GM23248 (cell line): ENCODE measurements at regions not wholly inside any gene's neighbourhood (a gene's known extent, or its start where the extent isn't known, plus 50 kb on each side); places are given as distances from the start of the nearest gene placed in this dataset.

Experiments used
- DNase-seq: peaks from one replicate; pipeline ENCODE4 v3.0.0-alpha.2; 2015
- H2AFZ ChIP-seq: fragments of 200-600 bp; sonication (generic); 2 replicates; pipeline ENCODE4 v1.6.1; 2016; ENCODE audit warnings: antibody characterized with exemption
- H3F3A ChIP-seq: fragments of 200-600 bp; sonication (generic); 2 replicates; pipeline ENCODE4 v1.6.1; 2016; ENCODE audit warnings: mild to moderate bottlenecking, antibody characterized with exemption, mixed run types; ENCODE audit not compliant: insufficient read depth
- H3K27ac ChIP-seq: fragments of 200-600 bp; sonication (generic); 2 replicates; pipeline ENCODE4 v1.5.1; 2016; ENCODE audit warnings: mild to moderate bottlenecking
- H3K27me3 ChIP-seq: fragments of 200-600 bp; sonication (generic); replicated peaks from 2 replicates; pipeline ENCODE4 v1.6.1; 2016; ENCODE audit warnings: mild to moderate bottlenecking; ENCODE audit not compliant: insufficient read depth
- H3K36me3 ChIP-seq: fragments of 200-600 bp; sonication (generic); 2 replicates; pipeline ENCODE4 v1.6.1; 2016; ENCODE audit warnings: low read depth, mild to moderate bottlenecking
- H3K4me1 ChIP-seq: fragments of 200-600 bp; sonication (generic); 2 replicates; pipeline ENCODE4 v1.6.1; 2016; ENCODE audit warnings: mild to moderate bottlenecking; ENCODE audit not compliant: insufficient read depth
- H3K4me2 ChIP-seq: fragments of 200-600 bp; sonication (generic); one replicate; pipeline ENCODE4 v1.6.1; 2016; ENCODE audit warnings: mild to moderate bottlenecking; ENCODE audit not compliant: unreplicated experiment
- H3K4me3 ChIP-seq: fragments of 200-600 bp; sonication (generic); 2 replicates; pipeline ENCODE4 v1.5.1; 2016; ENCODE audit warnings: mild to moderate bottlenecking
- H3K79me2 ChIP-seq: fragments of 200-600 bp; sonication (generic); 2 replicates; pipeline ENCODE4 v1.6.1; 2016; ENCODE audit warnings: mild to moderate bottlenecking; ENCODE audit not compliant: insufficient read depth
- H3K9ac ChIP-seq: fragments of 200-600 bp; sonication (generic); 2 replicates; pipeline ENCODE4 v1.6.1; 2016; ENCODE audit warnings: mild to moderate bottlenecking
- H3K9me2 ChIP-seq: fragments of 200-600 bp; sonication (generic); 2 replicates; pipeline ENCODE4 v1.6.1; 2016; ENCODE audit warnings: mixed run types, mild to moderate bottlenecking, moderate library complexity; ENCODE audit not compliant: insufficient read depth
- H3K9me3 ChIP-seq: fragments of 200-600 bp; sonication (generic); one replicate; pipeline ENCODE4 v1.6.1; 2017; ENCODE audit warnings: low read depth
- H4K20me1 ChIP-seq: fragments of 200-600 bp; sonication (generic); 2 replicates; pipeline ENCODE4 v1.6.0; 2016; ENCODE audit not compliant: insufficient read depth
- EZH2 ChIP-seq: fragments of 200-600 bp; sonication (generic); IDR thresholded peaks from 2 replicates; pipeline ENCODE4 v1.6.1; 2018; ENCODE audit warnings: antibody characterized with exemption, mild to moderate bottlenecking; ENCODE audit not compliant: insufficient read depth, poor library complexity, severe bottlenecking
- EZH2phosphoT487 ChIP-seq: fragments of 200-600 bp; sonication (generic); IDR thresholded peaks from 2 replicates; pipeline ENCODE4 v1.6.1; 2018; ENCODE audit warnings: antibody characterized with exemption, moderate library complexity, mild to moderate bottlenecking, low read depth; ENCODE audit not compliant: insufficient read depth
- WGBS, 2 experiments: methylation state at CpG; one replicate each; pipeline ENCODE4 v1.1.6; 2015 to 2017; ENCODE audit warnings: low lambda C conversion rate in 2 of 2, low coverage in 1 of 2; ENCODE audit errors: missing lambda C conversion rate in 2 of 2; 5-methylcytosine and 5-hydroxymethylcytosine counted together
- in situ Hi-C: fragments of 300-500 bp; cut with MboI; formaldehyde crosslinking; loops from 2 replicates; pipeline ENCODE4 v1.15.0; 2020

GRCh38 chr12:65734226-65734625 lies 90.1 kb upstream of the HMGA2 start:
- TF ChIP-seq EZH2phosphoT487 (no peak), EZH2 (no peak)
- in situ Hi-C loops, result no loop called here
- H2AFZ ChIP-seq, result no peak overlapping the region
- H3K4me3 ChIP-seq, result no peak overlapping the region
- no peaks in the 10 kb centered on the region for H4K20me1 ChIP-seq
- no peaks in the 10 kb centered on the region for H3K9me2 ChIP-seq
- DNase-seq, result no peak
- WGBS, 2 experiments, result 75 to 80% methylated on average over 2 of the region's 2 CpGs
- H3K36me3 ChIP-seq, result no peaks in the 10 kb centered on the region
- H3K27ac ChIP-seq, result no peak overlapping the region
- no peaks in the 10 kb centered on the region for H3F3A ChIP-seq
- H3K9me3 ChIP-seq, result no peaks in the 10 kb centered on the region
- H3K79me2 ChIP-seq, result no peaks in the 10 kb centered on the region
- no peaks in the 10 kb centered on the region for H3K27me3 ChIP-seq
- H3K4me2 ChIP-seq, result no peak overlapping the region
- no peaks in the 10 kb centered on the region for H3K4me1 ChIP-seq
- no peak overlapping the region for H3K9ac ChIP-seq

- Histone ChIP-seq H3K9me3 (no peaks in the 10 kb centered on the region), H3K27me3 (no peaks in the 10 kb centered on the region), H3K79me2 (no peaks in the 10 kb centered on the region), H3K36me3 (no peaks in the 10 kb centered on the region), H3K4me2 (no peak overlapping the region), H3K4me1 (no peaks in the 10 kb centered on the region), H2AFZ (no peak overlapping the region), H3F3A (peaks cover 14% of the 10 kb centered on the region), H3K9me2 (no peaks in the 10 kb centered on the region), H3K9ac (no peak overlapping the region), H3K4me3 (no peak overlapping the region), H3K27ac (no peak overlapping the region), H4K20me1 (no peaks in the 10 kb centered on the region)
- TF ChIP-seq EZH2 (no peak), EZH2phosphoT487 (no peak)
- in situ Hi-C loops, result no loop called here
- DNase-seq, result no peak
- WGBS, 2 experiments, result 87 to 89% methylated on average over 4 of the region's 4 CpGs
These were observed 84.7 kb upstream of the HMGA2 start for GRCh38 chr12:65739606-65740005.

- 0 to 13% methylated on average over 1 of the region's 1 CpG for WGBS, 2 experiments
These were observed 83.8 kb upstream of the HMGA2 start for GRCh38 chr12:65740506-65740872.

GRCh38 chr12:65740873-65741600 lies 83.2 kb upstream of the HMGA2 start:
- Histone ChIP-seq H3K9me2 (no peaks in the 10 kb centered on the region), H3K9me3 (no peaks in the 10 kb centered on the region), H3K27ac (peak overlapping the region; percentile 31), H3K27me3 (no peaks in the 10 kb centered on the region), H3K4me2 (peak overlapping the region; percentile 64), H3F3A (peaks cover 14% of the 10 kb centered on the region), H3K4me1 (no peaks in the 10 kb centered on the region), H3K9ac (peak overlapping the region; percentile 58), H3K79me2 (no peaks in the 10 kb centered on the region), H3K4me3 (peak overlapping the region; percentile 80), H2AFZ (peak overlapping the region; percentile 89), H3K36me3 (no peaks in the 10 kb centered on the region), H4K20me1 (no peaks in the 10 kb centered on the region)
- WGBS, 2 experiments, result 17% methylated on average over 39 to 42 of the region's 42 CpGs
- peak; percentile 88 for DNase-seq
- in situ Hi-C loops, result no loop called here
- TF ChIP-seq EZH2phosphoT487 (no peak), EZH2 (no peak)

More at GRCh38 chr12:65740506-65740872, 83.8 kb upstream of the HMGA2 start:
- H3K9me2 ChIP-seq, result no peaks in the 10 kb centered on the region
- no peaks in the 10 kb centered on the region for H4K20me1 ChIP-seq
- no peaks in the 10 kb centered on the region for H3K36me3 ChIP-seq
- DNase-seq, result peak; percentile 17
- H3K4me3 ChIP-seq, result no peak overlapping the region
- H2AFZ ChIP-seq, result peak overlapping the region; percentile 89
- no peaks in the 10 kb centered on the region for H3K4me1 ChIP-seq
- H3K9me3 ChIP-seq, result no peaks in the 10 kb centered on the region
- in situ Hi-C loops, result no loop called here
- H3K4me2 ChIP-seq, result peak overlapping the region; percentile 64
- no peak overlapping the region for H3K27ac ChIP-seq
- no peaks in the 10 kb centered on the region for H3K79me2 ChIP-seq
- no peaks in the 10 kb centered on the region for H3K27me3 ChIP-seq
- TF ChIP-seq EZH2 (no peak), EZH2phosphoT487 (no peak)
- peaks cover 14% of the 10 kb centered on the region for H3F3A ChIP-seq
- H3K9ac ChIP-seq, result no peak overlapping the region
